PFSK-1 (cell line): ENCODE measurements at regions not wholly inside any gene's neighbourhood (a gene's known extent, or its start where the extent isn't known, plus 50 kb on each side); places are given as distances from the start of the nearest gene placed in this dataset.

ENCODE experiments used
- FOXP2 ChIP-seq: optimal IDR thresholded peaks from 2 replicates; pipeline ENCODE3; 2011; ENCODE audit warnings: borderline replicate concordance, control low read depth, inconsistent platforms; ENCODE audit not compliant: insufficient read depth; ENCODE audit errors: extremely low read length, extremely low read depth
- POLR2AphosphoS5 ChIP-seq: IDR thresholded peaks from 2 replicates; pipeline ENCODE4 v1.6.1; 2012; ENCODE audit warnings: low read depth, mild to moderate bottlenecking, control low read depth, low read length, moderate library complexity
- REST ChIP-seq, 2 experiments: IDR thresholded peaks; 2 replicates each; pipeline versions ENCODE4 v1.6.1 to v1.8.0; 2011 to 2012; ENCODE audit warnings: low read depth in 2 of 2, low read length in 2 of 2, control low read depth in 1 of 2, inconsistent platforms in 1 of 2, mild to moderate bottlenecking in 1 of 2, moderate library complexity in 1 of 2; ENCODE audit not compliant: insufficient read depth in 1 of 2

DNA sequence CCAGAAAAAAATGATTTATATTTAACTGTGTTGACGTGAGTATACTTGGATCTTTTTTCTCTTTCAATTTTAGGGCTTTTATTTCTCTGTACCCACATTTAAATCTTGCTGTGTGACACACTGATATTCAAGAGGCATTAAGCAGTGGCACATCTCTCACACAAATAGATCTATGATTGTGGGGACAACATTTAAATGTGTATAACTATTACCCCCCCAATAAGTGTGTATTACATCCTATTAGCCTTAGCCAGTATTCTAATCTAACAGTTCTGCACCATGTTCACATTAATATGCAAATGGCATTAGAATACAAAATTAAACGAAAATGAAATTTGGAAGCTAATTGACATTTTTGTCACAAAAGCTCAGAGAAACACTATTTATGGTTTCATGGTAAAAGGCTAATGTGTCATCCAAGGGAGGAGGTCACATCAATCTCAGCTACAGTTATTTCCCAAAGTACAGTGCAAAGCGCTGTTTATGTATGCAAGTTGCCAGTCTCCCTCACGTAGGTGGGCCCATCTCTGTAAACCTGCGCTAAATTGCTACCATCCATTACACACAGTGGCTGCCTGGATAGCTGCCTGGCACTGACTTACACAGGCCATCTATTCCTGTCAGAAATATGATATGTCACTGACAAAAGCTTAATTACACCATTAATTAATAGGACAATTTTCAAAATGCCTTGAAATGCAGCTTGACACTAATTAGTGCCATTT is 984.7 kb upstream of the PCDH9 start:
- TF ChIP-seq POLR2AphosphoS5 (no peak), FOXP2 (no peak), REST (IDR thresholded peaks at IDR 0.05; ENCODE audit: insufficient read depth in 1 of 2, low read depth in 2 of 2, low read length in 2 of 2) (no peak)
